ENCODE measurements at regions not wholly inside any gene's neighbourhood (a gene's known extent, or its start where the extent isn't known, plus 50 kb on each side); places are given as distances from the start of the nearest gene placed in this dataset.

- no peaks in the 10 kb centered on the region for H3K27me3 ChIP-seq
- H3K36me3 ChIP-seq: no peaks in the 10 kb centered on the region
- TF ChIP-seq CTCF (IDR thresholded peaks at IDR 0.05; ENCODE audit: low read depth, low read length): no peak
- no peak for DNase-seq
- H3K4me3 ChIP-seq (ENCODE audit: low read depth, low read length): no peak overlapping the region
- H3K4me1 ChIP-seq: no peaks in the 10 kb centered on the region
- no peaks in the 10 kb centered on the region for H3K9me3 ChIP-seq
Observed at GRCh38 chr12:25838007-25838406, 120.5 kb upstream of the RASSF8 start.

- no peak for TF ChIP-seq CTCF (IDR thresholded peaks at IDR 0.05; ENCODE audit: low read depth, low read length)
- Histone ChIP-seq H3K4me3 (ENCODE audit: low read depth, low read length) (no peak overlapping the region), H3K4me1 (no peaks in the 10 kb centered on the region), H3K9me3 (no peaks in the 10 kb centered on the region), H3K36me3 (no peaks in the 10 kb centered on the region), H3K27me3 (no peaks in the 10 kb centered on the region)
- DNase-seq: no peak
Observed at GRCh38 chr12:25839470-25839869, 119.0 kb upstream of the RASSF8 start.

- no peak for DNase-seq
- H3K36me3 ChIP-seq: no peaks in the 10 kb centered on the region
- no peaks in the 10 kb centered on the region for H3K9me3 ChIP-seq
- no peaks in the 10 kb centered on the region for H3K27me3 ChIP-seq
- no peak for TF ChIP-seq CTCF (IDR thresholded peaks at IDR 0.05; ENCODE audit: low read depth, low read length)
- H3K4me3 ChIP-seq (ENCODE audit: low read depth, low read length): no peak overlapping the region
- H3K4me1 ChIP-seq: no peaks in the 10 kb centered on the region
Observed at GRCh38 chr12:25840678-25841465, 117.6 kb upstream of the RASSF8 start.

- DNase-seq: no peak
Observed at GRCh38 chr12:25842254-25842653, 116.2 kb upstream of the RASSF8 start.

GRCh38 chr12:25843976-25844375 lies 114.5 kb upstream of the RASSF8 start:
- Histone ChIP-seq H3K27me3 (no peaks in the 10 kb centered on the region), H3K4me3 (ENCODE audit: low read depth, low read length) (no peak overlapping the region), H3K4me1 (no peaks in the 10 kb centered on the region), H3K36me3 (no peaks in the 10 kb centered on the region), H3K9me3 (no peaks in the 10 kb centered on the region)
- TF ChIP-seq CTCF (IDR thresholded peaks at IDR 0.05; ENCODE audit: low read depth, low read length): no peak
- no peak for DNase-seq

More at GRCh38 chr12:25842254-25842653, 116.2 kb upstream of the RASSF8 start:
- H3K4me3 ChIP-seq (ENCODE audit: low read depth, low read length): no peak overlapping the region
- H3K9me3 ChIP-seq: no peaks in the 10 kb centered on the region
- H3K27me3 ChIP-seq: no peaks in the 10 kb centered on the region
- no peaks in the 10 kb centered on the region for H3K4me1 ChIP-seq
- H3K36me3 ChIP-seq: no peaks in the 10 kb centered on the region
- TF ChIP-seq CTCF (IDR thresholded peaks at IDR 0.05; ENCODE audit: low read depth, low read length): no peak

- no peak for TF ChIP-seq CTCF (IDR thresholded peaks at IDR 0.05; ENCODE audit: low read depth, low read length)
- Histone ChIP-seq H3K27me3 (no peaks in the 10 kb centered on the region), H3K4me1 (no peaks in the 10 kb centered on the region), H3K36me3 (no peaks in the 10 kb centered on the region), H3K4me3 (ENCODE audit: low read depth, low read length) (no peak overlapping the region), H3K9me3 (no peaks in the 10 kb centered on the region)
- no peak for DNase-seq
Observed at GRCh38 chr12:25845415-25845814, 113.1 kb upstream of the RASSF8 start.
